Astrocyte (in vitro differentiated cells and primary cell): ENCODE measurements at regions not wholly inside any gene's neighbourhood (a gene's known extent, or its start where the extent isn't known, plus 50 kb on each side); places are given as distances from the start of the nearest gene placed in this dataset.

Experiments
- DNase-seq: peaks from one replicate; pipeline ENCODE4 v3.0.0-alpha.2; 2010; ENCODE audit warnings: low read depth
- FAIRE-seq: peaks from 2 replicates; lab custom pipeline; 2011; peaks lifted over from hg19 to GRCh38; lab: Jason Lieb, UNC
- H2AFZ ChIP-seq: 2 replicates; pipeline ENCODE4 v1.6.0; 2012; ENCODE audit warnings: low read depth, low read length, inconsistent platforms
- H3K27ac ChIP-seq: 2 replicates; pipeline ENCODE4 v1.5.1; 2011; ENCODE audit warnings: low read depth, low read length, inconsistent platforms
- H3K27me3 ChIP-seq: 2 replicates; pipeline ENCODE4 v1.6.0; 2011; ENCODE audit warnings: low read length, inconsistent platforms; ENCODE audit not compliant: insufficient read depth
- H3K36me3 ChIP-seq: 2 replicates; pipeline ENCODE4 v1.5.1; 2011; ENCODE audit warnings: low read length, inconsistent platforms; ENCODE audit not compliant: insufficient read depth
- H3K4me1 ChIP-seq: 2 replicates; pipeline ENCODE4 v1.5.1; 2011; ENCODE audit warnings: low read length, inconsistent platforms; ENCODE audit not compliant: insufficient read depth
- H3K4me2 ChIP-seq: 2 replicates; pipeline ENCODE4 v1.6.0; 2012; ENCODE audit warnings: low read length, inconsistent platforms
- H3K4me3 ChIP-seq: 2 replicates; pipeline ENCODE4 v1.5.1; 2011; ENCODE audit warnings: low read depth, mild to moderate bottlenecking, low read length, inconsistent platforms; ENCODE audit not compliant: insufficient read depth
- H3K79me2 ChIP-seq: 2 replicates; pipeline ENCODE4 v1.6.0; 2012; ENCODE audit warnings: mild to moderate bottlenecking, low read length, inconsistent platforms; ENCODE audit not compliant: insufficient read depth
- H3K9ac ChIP-seq: 2 replicates; pipeline ENCODE4 v1.6.0; 2012; ENCODE audit warnings: mild to moderate bottlenecking, low read length, inconsistent platforms
- H3K9me3 ChIP-seq: 2 replicates; pipeline ENCODE4 v1.5.1; 2012; ENCODE audit warnings: low read depth, mild to moderate bottlenecking, low read length, inconsistent platforms; ENCODE audit not compliant: insufficient read depth
- H4K20me1 ChIP-seq: 2 replicates; pipeline ENCODE4 v1.6.0; 2012; ENCODE audit warnings: low read length, inconsistent platforms; ENCODE audit not compliant: insufficient read depth
- H3K27ac Mint-ChIP-seq: one replicate; pipeline ENCODE4 v1.8.0; 2021; ENCODE audit warnings: mild to moderate bottlenecking, mixed read lengths; ENCODE audit not compliant: unreplicated experiment
- H3K27me3 Mint-ChIP-seq: one replicate; pipeline ENCODE4 v1.8.0; 2021; ENCODE audit warnings: low read depth, mixed read lengths; ENCODE audit not compliant: unreplicated experiment
- H3K36me3 Mint-ChIP-seq: one replicate; pipeline ENCODE4 v1.8.0; 2021; ENCODE audit warnings: low read depth, mixed read lengths; ENCODE audit not compliant: unreplicated experiment
- H3K4me1 Mint-ChIP-seq: one replicate; pipeline ENCODE4 v1.8.0; 2021; ENCODE audit warnings: low read depth, mixed read lengths; ENCODE audit not compliant: unreplicated experiment
- H3K4me3 Mint-ChIP-seq: one replicate; pipeline ENCODE4 v1.8.0; 2021; ENCODE audit warnings: mild to moderate bottlenecking, moderate library complexity, mixed read lengths; ENCODE audit not compliant: unreplicated experiment
- H3K9me3 Mint-ChIP-seq: one replicate; pipeline ENCODE4 v1.8.0; 2021; ENCODE audit warnings: mild to moderate bottlenecking, mixed read lengths; ENCODE audit not compliant: unreplicated experiment
- EZH2 ChIP-seq: IDR thresholded peaks from 2 replicates; pipeline ENCODE4 v1.6.1; 2012; ENCODE audit warnings: mild to moderate bottlenecking, low read length, inconsistent platforms; ENCODE audit not compliant: insufficient read depth
- TF ChIP-seq, protein P1 (sequence below): IDR thresholded peaks from 2 replicates; pipeline ENCODE4 v1.5.1; 2011; ENCODE audit warnings: low read depth, mild to moderate bottlenecking, inconsistent platforms, low read length, moderate library complexity; ENCODE audit not compliant: insufficient read depth

DNA sequence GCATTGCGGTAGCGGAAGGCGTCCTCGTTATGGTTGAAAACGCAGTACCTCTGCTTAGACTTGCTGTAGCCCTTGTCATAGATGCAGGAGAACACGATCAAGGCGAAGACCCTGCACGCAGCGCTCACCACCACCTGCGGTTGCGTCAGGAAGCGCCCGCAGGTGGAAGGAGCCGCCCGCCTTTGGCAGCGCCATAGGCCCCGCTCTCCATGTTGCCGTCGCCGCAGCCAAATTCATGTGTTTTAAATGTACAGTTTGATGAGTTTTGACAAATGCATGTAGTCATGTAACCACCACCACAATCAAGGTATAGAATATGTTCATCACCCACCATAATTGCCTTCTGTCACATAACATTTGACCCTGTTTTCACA is 84.9 kb upstream of the CEP78 start:
- Histone ChIP-seq H3K27me3 (peaks cover 2% of the 10 kb centered on the region), H3K4me3 (no peak overlapping the region), H3K79me2 (no peaks in the 10 kb centered on the region), H3K4me2 (no peak overlapping the region), H3K9me3 (no peaks in the 10 kb centered on the region), H3K27ac (no peak overlapping the region), H2AFZ (no peak overlapping the region), H3K4me1 (no peaks in the 10 kb centered on the region), H4K20me1 (no peaks in the 10 kb centered on the region), H3K36me3 (no peaks in the 10 kb centered on the region), H3K9ac (no peak overlapping the region)
- no peak for DNase-seq
- no peak for FAIRE-seq
- H3K27me3 Mint-ChIP-seq: no peaks in the 10 kb centered on the region
- H3K4me3 Mint-ChIP-seq: no peak overlapping the region
- H3K9me3 Mint-ChIP-seq: peaks cover 4% of the 10 kb centered on the region
- H3K27ac Mint-ChIP-seq: no peak overlapping the region
- H3K4me1 Mint-ChIP-seq: peaks cover 5% of the 10 kb centered on the region
- no peaks in the 10 kb centered on the region for H3K36me3 Mint-ChIP-seq
- no peak for TF ChIP-seq EZH2
- TF ChIP-seq, protein P1, sequence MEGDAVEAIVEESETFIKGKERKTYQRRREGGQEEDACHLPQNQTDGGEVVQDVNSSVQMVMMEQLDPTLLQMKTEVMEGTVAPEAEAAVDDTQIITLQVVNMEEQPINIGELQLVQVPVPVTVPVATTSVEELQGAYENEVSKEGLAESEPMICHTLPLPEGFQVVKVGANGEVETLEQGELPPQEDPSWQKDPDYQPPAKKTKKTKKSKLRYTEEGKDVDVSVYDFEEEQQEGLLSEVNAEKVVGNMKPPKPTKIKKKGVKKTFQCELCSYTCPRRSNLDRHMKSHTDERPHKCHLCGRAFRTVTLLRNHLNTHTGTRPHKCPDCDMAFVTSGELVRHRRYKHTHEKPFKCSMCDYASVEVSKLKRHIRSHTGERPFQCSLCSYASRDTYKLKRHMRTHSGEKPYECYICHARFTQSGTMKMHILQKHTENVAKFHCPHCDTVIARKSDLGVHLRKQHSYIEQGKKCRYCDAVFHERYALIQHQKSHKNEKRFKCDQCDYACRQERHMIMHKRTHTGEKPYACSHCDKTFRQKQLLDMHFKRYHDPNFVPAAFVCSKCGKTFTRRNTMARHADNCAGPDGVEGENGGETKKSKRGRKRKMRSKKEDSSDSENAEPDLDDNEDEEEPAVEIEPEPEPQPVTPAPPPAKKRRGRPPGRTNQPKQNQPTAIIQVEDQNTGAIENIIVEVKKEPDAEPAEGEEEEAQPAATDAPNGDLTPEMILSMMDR: no peak

DNA sequence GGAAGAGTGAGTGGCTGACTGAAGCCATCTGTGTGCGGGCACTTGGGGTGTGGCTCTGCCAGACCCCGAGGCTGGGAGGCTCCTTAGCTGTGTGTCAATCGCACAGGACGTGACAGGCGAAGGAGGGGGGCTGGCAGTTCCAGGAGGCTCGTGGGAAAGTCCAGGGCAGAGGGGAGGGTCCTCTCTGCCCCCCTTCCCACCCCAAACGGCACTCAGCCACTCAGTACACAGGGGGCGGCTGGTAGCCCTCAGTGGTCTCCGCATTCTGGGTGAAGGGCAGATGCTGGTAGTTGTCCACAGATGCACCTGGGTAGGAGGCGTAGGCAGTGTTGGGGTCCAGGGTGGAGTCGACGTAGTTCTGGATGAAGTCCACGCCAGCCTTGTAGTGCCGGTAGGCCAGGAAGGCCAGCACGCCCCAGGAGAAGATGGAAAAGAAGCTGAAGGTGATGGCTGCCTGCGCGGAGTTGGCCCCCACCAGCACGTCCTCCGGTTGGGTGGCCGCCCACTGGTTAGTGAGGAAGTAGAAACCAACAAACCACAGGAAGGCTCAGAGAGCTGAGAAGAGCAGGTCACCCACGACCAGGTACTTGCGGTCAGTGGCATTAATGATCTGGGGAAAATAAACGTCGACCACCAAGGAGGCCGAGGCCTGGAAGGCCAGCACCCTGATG is 85.4 kb upstream of the CEP78 start:
- Histone ChIP-seq H3K4me2 (no peak overlapping the region), H3K27me3 (peaks cover 2% of the 10 kb centered on the region), H3K36me3 (no peaks in the 10 kb centered on the region), H4K20me1 (no peaks in the 10 kb centered on the region), H3K79me2 (no peaks in the 10 kb centered on the region), H3K9ac (no peak overlapping the region), H3K4me1 (no peaks in the 10 kb centered on the region), H3K4me3 (no peak overlapping the region), H2AFZ (no peak overlapping the region), H3K9me3 (no peaks in the 10 kb centered on the region), H3K27ac (no peak overlapping the region)
- peaks cover 4% of the 10 kb centered on the region for H3K9me3 Mint-ChIP-seq
- peaks cover 7% of the 10 kb centered on the region for H3K4me1 Mint-ChIP-seq
- no peaks in the 10 kb centered on the region for H3K27me3 Mint-ChIP-seq
- H3K4me3 Mint-ChIP-seq: no peak overlapping the region
- no peak overlapping the region for H3K27ac Mint-ChIP-seq
- TF ChIP-seq, protein P1: no peak
- no peak for DNase-seq
- no peaks in the 10 kb centered on the region for H3K36me3 Mint-ChIP-seq
- no peak for FAIRE-seq

DNA sequence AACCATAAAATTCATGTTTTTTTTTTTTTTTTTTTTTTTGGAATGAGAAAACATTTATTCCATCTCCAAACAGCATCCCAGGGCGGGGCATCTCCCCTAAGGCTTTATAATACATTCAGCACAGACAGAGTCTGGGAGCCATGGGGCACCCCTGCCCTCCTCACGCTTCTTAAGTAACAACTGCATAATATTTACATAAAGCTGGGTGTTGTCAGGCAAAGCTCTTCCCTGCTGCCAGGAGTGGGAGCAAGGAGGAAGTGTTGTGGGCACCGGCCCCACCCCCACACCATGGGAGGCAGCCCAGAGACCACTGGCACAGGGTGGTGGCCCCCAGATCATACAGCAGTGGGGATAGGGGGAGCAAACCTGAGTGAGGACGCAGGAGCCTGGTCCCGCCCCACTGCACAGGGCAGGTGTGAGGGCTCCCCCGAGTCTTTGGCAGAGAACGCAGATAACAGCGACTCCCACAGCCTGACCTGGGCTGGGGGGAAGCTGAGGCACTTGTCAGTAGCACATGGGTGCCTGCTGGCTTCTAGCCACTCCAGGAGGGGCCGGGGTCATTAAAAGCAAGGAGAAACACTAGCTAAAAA is 86.1 kb upstream of the CEP78 start:
- Histone ChIP-seq H3K27ac (no peak overlapping the region), H2AFZ (no peak overlapping the region)
- H3K4me1 Mint-ChIP-seq: peaks cover 12% of the 10 kb centered on the region

More for the DNA sequence above, 86.1 kb upstream of the CEP78 start:
- no peak overlapping the region for H3K9ac ChIP-seq
- H3K27me3 ChIP-seq: peaks cover 2% of the 10 kb centered on the region
- Mint-ChIP-seq H3K9me3 (peaks cover 4% of the 10 kb centered on the region), H3K4me3 (no peak overlapping the region), H3K27ac (no peak overlapping the region), H3K27me3 (no peaks in the 10 kb centered on the region), H3K36me3 (no peaks in the 10 kb centered on the region)
- TF ChIP-seq, protein P1: no peak
- no peak for TF ChIP-seq EZH2
- DNase-seq (no peak), FAIRE-seq (no peak)
- H3K4me2 ChIP-seq: no peak overlapping the region
- no peaks in the 10 kb centered on the region for H3K79me2 ChIP-seq
- H3K36me3 ChIP-seq: no peaks in the 10 kb centered on the region
- no peaks in the 10 kb centered on the region for H4K20me1 ChIP-seq
- H3K4me3 ChIP-seq: no peak overlapping the region
- H3K4me1 ChIP-seq: no peaks in the 10 kb centered on the region
- no peaks in the 10 kb centered on the region for H3K9me3 ChIP-seq
